B cell (primary cell): ENCODE measurements at regions not wholly inside any gene's neighbourhood (a gene's known extent, or its start where the extent isn't known, plus 50 kb on each side); places are given as distances from the start of the nearest gene placed in this dataset.

ENCODE experiments used
- ATAC-seq: fragments of 200-7000 bp; cut with Tn5 transposase; one replicate; pipeline ENCODE4 v1.10.0; 2021; ENCODE audit warnings: low read depth, mild to moderate bottlenecking, moderate number of reproducible peaks, moderate library complexity
- CTCF ChIA-PET: fragments of 350-600 bp; sonication (Branson Sonifier 250); formaldehyde crosslinking; loops from one replicate; lab custom pipeline; 2021; ENCODE audit warnings: antibody characterized with exemption, inconsistent platforms; lab: Charles Lee
- POLR2A ChIA-PET: fragments of 350-600 bp; sonication (Branson Sonifier 250); formaldehyde crosslinking; loops from one replicate; lab custom pipeline; 2021; ENCODE audit warnings: antibody characterized with exemption; lab: Charles Lee
- DNase-seq: peaks from one replicate; pipeline ENCODE4 v3.0.0; 2013
- H2AFZ ChIP-seq: 2 replicates; pipeline ENCODE4 v1.6.1; 2012; ENCODE audit warnings: mild to moderate bottlenecking, low read depth, low read length; ENCODE audit not compliant: insufficient read depth, poor library complexity, severe bottlenecking
- H3K27ac ChIP-seq, 2 donors: 1 replicate in 1 of 2; 2 replicates in 1 of 2; pipeline ENCODE4 v1.5.1; 2012 to 2013; ENCODE audit warnings: low read length in 2 of 2, mild to moderate bottlenecking in 2 of 2, moderate library complexity in 1 of 2
- H3K27me3 ChIP-seq, 4 experiments: fragments of 200-600 bp in 1 of 4; sonication (generic) in 1 of 4; replicated peaks in 1 of 4; 1 replicate in 2 of 4; 2 replicates in 2 of 4; pipeline versions ENCODE4 v1.6.1 to v1.7.0; 2013 to 2016; ENCODE audit warnings: low read length in 3 of 4, mild to moderate bottlenecking in 2 of 4, mixed read lengths in 1 of 4, moderate library complexity in 1 of 4; ENCODE audit not compliant: insufficient read depth in 4 of 4, control insufficient read depth in 3 of 4; ENCODE audit errors: control extremely low read depth in 1 of 4
- H3K36me3 ChIP-seq, 2 experiments: replicated peaks in 1 of 2; 1 replicate in 1 of 2; 2 replicates in 1 of 2; pipeline versions ENCODE4 v1.6.1 to v1.7.1; 2013; ENCODE audit warnings: low read length in 1 of 2; ENCODE audit not compliant: insufficient read depth in 2 of 2, control insufficient read depth in 1 of 2; ENCODE audit errors: control extremely low read depth in 1 of 2, extremely low read depth in 1 of 2
- H3K4me1 ChIP-seq, 2 donors: fragments of 200-600 bp in 1 of 2; sonication (generic) in 1 of 2; 1 replicate in 1 of 2; 2 replicates in 1 of 2; pipeline versions ENCODE4 v1.5.1 to v1.6.1; 2013 to 2017; ENCODE audit warnings: low read length in 2 of 2; ENCODE audit not compliant: control insufficient read depth in 2 of 2, insufficient read depth in 2 of 2
- H3K4me2 ChIP-seq: replicated peaks from 2 replicates; pipeline ENCODE3; 2012; ENCODE audit warnings: mild to moderate bottlenecking, low read depth, low read length; ENCODE audit not compliant: poor library complexity, severe bottlenecking
- H3K4me3 ChIP-seq, 5 experiments: fragments of 200-600 bp in 1 of 5; sonication (generic) in 1 of 5; 1 replicate in 3 of 5; 2 replicates in 2 of 5; pipeline versions ENCODE4 v1.5.1 to v1.7.0; 2011 to 2016; ENCODE audit warnings: low read length in 4 of 5, mild to moderate bottlenecking in 4 of 5, low read depth in 2 of 5, control low read depth in 1 of 5, moderate library complexity in 1 of 5; ENCODE audit not compliant: insufficient read depth in 1 of 5; ENCODE audit errors: control extremely low read depth in 1 of 5, extremely low read depth in 1 of 5
- H3K79me2 ChIP-seq: fragments of 200-600 bp; sonication (generic); one replicate; pipeline ENCODE4 v1.6.0; 2016; ENCODE audit warnings: low read length; ENCODE audit not compliant: control insufficient read depth, insufficient read depth
- H3K9ac ChIP-seq: fragments of 200-600 bp; sonication (generic); 2 replicates; pipeline ENCODE4 v1.6.1; 2017; ENCODE audit warnings: mild to moderate bottlenecking, low read length, moderate library complexity
- H3K9me3 ChIP-seq, 3 donors: one replicate each; pipeline versions ENCODE4 v1.6.1 to v1.7.1; 2013; ENCODE audit warnings: low read length in 2 of 3; ENCODE audit not compliant: control insufficient read depth in 2 of 3, insufficient read depth in 1 of 3; ENCODE audit errors: control extremely low read depth in 1 of 3
- H4K20me1 ChIP-seq: 2 replicates; pipeline ENCODE4 v1.6.0; 2012; ENCODE audit warnings: mild to moderate bottlenecking, low read length; ENCODE audit not compliant: insufficient read depth, control insufficient read depth, poor library complexity, severe bottlenecking
- H3K27ac Mint-ChIP-seq: one replicate; pipeline ENCODE4 v1.8.0; 2021; ENCODE audit warnings: mixed read lengths
- H3K27me3 Mint-ChIP-seq: one replicate; pipeline ENCODE4 v1.8.0; 2021; ENCODE audit warnings: mixed read lengths
- H3K4me1 Mint-ChIP-seq: one replicate; pipeline ENCODE4 v1.8.0; 2021; ENCODE audit warnings: mixed read lengths
- H3K4me3 Mint-ChIP-seq: one replicate; pipeline ENCODE4 v1.8.0; 2021; ENCODE audit warnings: mixed read lengths
- H3K9me3 Mint-ChIP-seq: one replicate; pipeline ENCODE4 v1.8.0; 2022; ENCODE audit warnings: mixed read lengths; ENCODE audit not compliant: insufficient read depth
- EZH2 ChIP-seq: IDR thresholded peaks from 2 replicates; pipeline ENCODE4 v1.6.1; 2012; ENCODE audit warnings: borderline replicate concordance, low read depth, mild to moderate bottlenecking, moderate library complexity, low read length; ENCODE audit not compliant: insufficient read depth, poor library complexity, severe bottlenecking
- WGBS: methylation state at CpG from one replicate; pipeline ENCODE4 v1.1.5; 2013; ENCODE audit warnings: missing lambda C conversion rate; ENCODE audit not compliant: insufficient coverage; 5-methylcytosine and 5-hydroxymethylcytosine counted together
- intact Hi-C: fragments of 100-400 bp; cut with micrococcal nuclease; formaldehyde crosslinking; loops from one replicate; pipeline ENCODE4 v1.10.0; 2022
- TF ChIP-seq, protein P1 (sequence below): fragments of 200-600 bp; IDR thresholded peaks from one replicate; pipeline ENCODE4 v1.8.0; 2022; ENCODE audit warnings: antibody characterized with exemption, mild to moderate bottlenecking

DNA sequence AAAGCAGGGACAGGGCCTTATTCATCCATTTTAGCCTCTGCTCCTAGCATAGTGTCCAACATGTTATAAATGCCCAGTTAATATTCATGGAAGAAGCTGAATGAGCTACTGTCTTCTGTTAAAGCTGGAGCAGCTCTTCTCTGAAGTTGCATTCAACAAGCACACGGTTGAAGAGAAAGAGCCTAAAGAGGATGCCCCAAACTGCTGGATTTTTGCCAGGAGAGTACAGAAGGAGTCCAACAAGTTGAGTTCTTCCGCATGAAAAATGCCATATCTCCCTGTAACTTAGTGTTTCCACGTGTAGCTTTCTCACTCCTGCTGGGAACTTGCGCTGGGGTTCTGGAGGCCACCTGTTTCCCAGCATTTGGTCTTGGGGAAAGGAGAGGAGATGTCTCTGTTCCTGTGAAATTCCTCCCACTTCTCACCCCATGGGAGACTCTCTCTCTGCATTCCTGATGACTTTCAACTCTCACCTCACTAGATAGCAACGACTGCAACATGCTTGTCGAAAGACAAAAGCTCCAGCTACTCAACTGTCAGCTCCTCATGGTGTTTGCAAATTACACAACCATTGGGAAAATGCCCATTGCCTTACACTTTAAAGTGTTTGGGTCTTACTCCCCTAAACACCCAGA, 122.8 kb downstream of the KIF4B start:
- TF ChIP-seq, protein P1, sequence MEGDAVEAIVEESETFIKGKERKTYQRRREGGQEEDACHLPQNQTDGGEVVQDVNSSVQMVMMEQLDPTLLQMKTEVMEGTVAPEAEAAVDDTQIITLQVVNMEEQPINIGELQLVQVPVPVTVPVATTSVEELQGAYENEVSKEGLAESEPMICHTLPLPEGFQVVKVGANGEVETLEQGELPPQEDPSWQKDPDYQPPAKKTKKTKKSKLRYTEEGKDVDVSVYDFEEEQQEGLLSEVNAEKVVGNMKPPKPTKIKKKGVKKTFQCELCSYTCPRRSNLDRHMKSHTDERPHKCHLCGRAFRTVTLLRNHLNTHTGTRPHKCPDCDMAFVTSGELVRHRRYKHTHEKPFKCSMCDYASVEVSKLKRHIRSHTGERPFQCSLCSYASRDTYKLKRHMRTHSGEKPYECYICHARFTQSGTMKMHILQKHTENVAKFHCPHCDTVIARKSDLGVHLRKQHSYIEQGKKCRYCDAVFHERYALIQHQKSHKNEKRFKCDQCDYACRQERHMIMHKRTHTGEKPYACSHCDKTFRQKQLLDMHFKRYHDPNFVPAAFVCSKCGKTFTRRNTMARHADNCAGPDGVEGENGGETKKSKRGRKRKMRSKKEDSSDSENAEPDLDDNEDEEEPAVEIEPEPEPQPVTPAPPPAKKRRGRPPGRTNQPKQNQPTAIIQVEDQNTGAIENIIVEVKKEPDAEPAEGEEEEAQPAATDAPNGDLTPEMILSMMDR: no peak
- ChIA-PET CTCF (interaction anchor here (0.6 kb wide), 1 partner anchor 8 kb away, joined by 3 read pairs; no protein-coding TSS in a partner anchor), POLR2A (no interaction called here)
- Mint-ChIP-seq H3K9me3 (no peaks in the 10 kb centered on the region), H3K27me3 (peaks cover 49% of the 10 kb centered on the region), H3K27ac (no peak overlapping the region), H3K4me1 (no peaks in the 10 kb centered on the region), H3K4me3 (no peak overlapping the region)
- DNase-seq (no peak), ATAC-seq (no peak)
- Histone ChIP-seq H3K4me1 (no peaks in the 10 kb centered on the region), H2AFZ (no peak overlapping the region), H3K27ac (no peak overlapping the region), H3K4me3 (no peak overlapping the region), H3K4me2 (no peak overlapping the region), H3K9ac (no peak overlapping the region), H4K20me1 (no peaks in the 10 kb centered on the region), H3K27me3 (peaks cover 0 to 7% (median 5%) of the 10 kb centered on the region in 4 experiments), H3K36me3 (no peaks in the 10 kb centered on the region), H3K9me3 (no peaks in the 10 kb centered on the region), H3K79me2 (no peaks in the 10 kb centered on the region)
- intact Hi-C loops: no loop called here
- WGBS: 79% methylated on average over 2 of the region's 6 CpGs

DNA sequence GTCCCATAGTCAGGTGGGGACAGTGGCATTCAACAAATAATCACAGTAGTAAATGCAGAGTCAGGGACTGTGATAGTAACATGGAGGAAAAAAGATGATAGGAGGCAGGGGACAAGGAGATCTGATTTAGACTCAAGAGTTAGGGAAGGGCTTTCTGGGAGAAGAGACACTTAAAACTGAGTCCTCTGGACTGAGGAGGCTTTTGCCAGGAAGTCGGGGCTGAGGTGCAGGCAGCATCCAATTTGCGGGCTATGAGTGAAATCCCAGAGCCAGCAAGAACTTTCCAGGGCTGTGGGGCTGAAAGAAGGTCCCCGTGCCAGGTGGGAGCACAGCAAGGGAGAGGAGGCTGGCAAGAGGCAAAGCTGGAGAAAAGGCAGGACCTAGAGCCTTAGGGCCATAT, 124.1 kb downstream of the KIF4B start:
- Histone ChIP-seq H3K4me3 (no peak overlapping the region), H3K9me3 (no peaks in the 10 kb centered on the region), H3K27me3 (peaks cover 0 to 7% (median 5%) of the 10 kb centered on the region in 4 experiments), H4K20me1 (no peaks in the 10 kb centered on the region), H3K79me2 (no peaks in the 10 kb centered on the region), H2AFZ (no peak overlapping the region), H3K27ac (no peak overlapping the region), H3K4me1 (no peaks in the 10 kb centered on the region), H3K9ac (no peak overlapping the region), H3K36me3 (no peaks in the 10 kb centered on the region), H3K4me2 (no peak overlapping the region)
- 54% methylated on average over 3 of the region's 3 CpGs for WGBS
- H3K4me3 Mint-ChIP-seq: no peak overlapping the region
- no peaks in the 10 kb centered on the region for H3K4me1 Mint-ChIP-seq
- intact Hi-C loops: loop anchor here (2.0 kb wide), 1 partner anchor 1797 kb away; no protein-coding TSS in a partner anchor
- CTCF ChIA-PET: interaction anchor here (1.3 kb wide), 1 partner anchor 1994 kb away, joined by 5 read pairs; no protein-coding TSS in a partner anchor
- no peak for DNase-seq
- POLR2A ChIA-PET: no interaction called here
- H3K27me3 Mint-ChIP-seq: peaks cover 40% of the 10 kb centered on the region
- no peak for ATAC-seq
- H3K27ac Mint-ChIP-seq: no peak overlapping the region
- no peak for TF ChIP-seq EZH2
- TF ChIP-seq, protein P1: no peak
- H3K9me3 Mint-ChIP-seq: no peaks in the 10 kb centered on the region
